ENCODE measurements at regions not wholly inside any gene's neighbourhood (a gene's known extent, or its start where the extent isn't known, plus 50 kb on each side); places are given as distances from the start of the nearest gene placed in this dataset.

DNA sequence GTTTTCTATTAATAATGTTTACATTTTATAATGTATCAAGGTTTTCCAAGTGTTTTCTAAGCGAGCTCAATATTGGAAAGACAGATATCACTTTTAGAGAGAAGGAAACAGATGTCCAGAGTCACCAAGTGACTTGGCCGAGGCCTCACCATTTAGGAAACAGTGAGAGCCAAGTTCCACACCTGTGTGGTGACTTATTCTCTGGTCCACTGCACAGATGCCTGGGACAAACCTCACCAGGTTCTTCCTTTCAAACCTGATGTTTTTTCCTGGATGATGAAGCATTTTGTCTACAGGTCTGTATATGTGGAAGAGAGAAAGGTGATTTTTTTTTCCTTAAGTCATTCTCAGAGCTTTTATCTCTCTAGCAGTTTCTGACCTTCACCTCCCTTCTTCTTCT is 280.7 kb downstream of the LPIN1 start:
- Histone ChIP-seq H3K79me2 (ENCODE audit: insufficient read depth, low read length) (no peaks in the 10 kb centered on the region), H3K36me3 (ENCODE audit: insufficient read depth, low read length) (no peaks in the 10 kb centered on the region), H2AFZ (ENCODE audit: low read depth, low read length) (no peak overlapping the region)

GRCh38 chr2:12031866-12032265 is 285.4 kb downstream of the LPIN1 start:
- no peak overlapping the region for H3K4me2 ChIP-seq (ENCODE audit: insufficient read depth, low read length)
- H3K4me3 ChIP-seq (ENCODE audit: low read depth in 1 of 2, low read length in 2 of 2) = no peak overlapping the region
- no peak for TF ChIP-seq CTCF (IDR thresholded peaks at IDR 0.05; ENCODE audit: borderline replicate concordance, extremely low read depth, low read length, poor library complexity, severe bottlenecking)
- TF ChIP-seq EZH2 (IDR thresholded peaks at IDR 0.05; ENCODE audit: borderline replicate concordance, low read depth, low read length, severe bottlenecking) = no peak
- no peaks in the 10 kb centered on the region for H3K9me3 ChIP-seq (ENCODE audit: insufficient read depth, low read length, severe bottlenecking)
- H3K27ac ChIP-seq (ENCODE audit: low read length) = no peak overlapping the region
- DNase-seq (no peak), ATAC-seq (ENCODE audit: insufficient read depth, low read depth) (no peak)
- H3K36me3 ChIP-seq (ENCODE audit: insufficient read depth, low read length) = no peaks in the 10 kb centered on the region
- no peaks in the 10 kb centered on the region for H4K20me1 ChIP-seq (ENCODE audit: insufficient read depth, low read length)
- H3K79me2 ChIP-seq (ENCODE audit: insufficient read depth, low read length) = no peaks in the 10 kb centered on the region
- no peaks in the 10 kb centered on the region for H3K27me3 ChIP-seq (ENCODE audit: insufficient read depth, low read length, poor library complexity)
- H3K9ac ChIP-seq (ENCODE audit: low read depth, low read length) = no peak overlapping the region
- H3K4me1 ChIP-seq (ENCODE audit: insufficient read depth, low read length) = no peaks in the 10 kb centered on the region
- no peak overlapping the region for H2AFZ ChIP-seq (ENCODE audit: low read depth, low read length)

More for the DNA sequence above, 280.7 kb downstream of the LPIN1 start:
- H3K4me2 ChIP-seq (ENCODE audit: insufficient read depth, low read length) = no peak overlapping the region
- H3K9me3 ChIP-seq (ENCODE audit: insufficient read depth, low read length, severe bottlenecking) = no peaks in the 10 kb centered on the region
- H3K4me3 ChIP-seq (ENCODE audit: low read depth in 1 of 2, low read length in 2 of 2) = no peak overlapping the region
- TF ChIP-seq CTCF (IDR thresholded peaks at IDR 0.05; ENCODE audit: borderline replicate concordance, extremely low read depth, low read length, poor library complexity, severe bottlenecking) (no peak), EZH2 (IDR thresholded peaks at IDR 0.05; ENCODE audit: borderline replicate concordance, low read depth, low read length, severe bottlenecking) (no peak)
- ATAC-seq (ENCODE audit: insufficient read depth, low read depth) = no peak
- no peak overlapping the region for H3K27ac ChIP-seq (ENCODE audit: low read length)
- no peaks in the 10 kb centered on the region for H3K27me3 ChIP-seq (ENCODE audit: insufficient read depth, low read length, poor library complexity)
- DNase-seq = no peak
- no peak overlapping the region for H3K9ac ChIP-seq (ENCODE audit: low read depth, low read length)
- no peaks in the 10 kb centered on the region for H4K20me1 ChIP-seq (ENCODE audit: insufficient read depth, low read length)
- H3K4me1 ChIP-seq (ENCODE audit: insufficient read depth, low read length) = no peaks in the 10 kb centered on the region

DNA sequence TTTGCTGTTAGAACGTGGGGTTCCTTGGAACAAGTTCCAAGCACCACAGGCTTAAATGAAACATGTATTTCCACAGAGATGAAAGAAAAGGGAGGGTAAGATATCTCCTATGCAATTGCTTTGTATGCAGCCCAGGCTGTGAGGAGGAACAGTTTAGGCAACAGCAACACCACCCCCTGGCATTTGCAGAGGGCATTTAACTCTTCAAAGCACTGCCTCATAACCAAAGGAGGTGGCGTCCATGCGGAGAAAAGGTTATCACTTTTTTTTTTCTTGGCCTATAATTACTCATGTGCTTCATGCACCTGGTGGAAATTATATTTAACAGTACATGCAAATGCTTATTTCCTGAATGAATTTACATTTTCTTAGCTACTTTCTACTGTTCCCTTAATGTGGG is 286.0 kb downstream of the LPIN1 start:
- no peak overlapping the region for H3K4me2 ChIP-seq (ENCODE audit: insufficient read depth, low read length)
- no peaks in the 10 kb centered on the region for H3K4me1 ChIP-seq (ENCODE audit: insufficient read depth, low read length)
- TF ChIP-seq EZH2 (IDR thresholded peaks at IDR 0.05; ENCODE audit: borderline replicate concordance, low read depth, low read length, severe bottlenecking) = no peak
- TF ChIP-seq CTCF (IDR thresholded peaks at IDR 0.05; ENCODE audit: borderline replicate concordance, extremely low read depth, low read length, poor library complexity, severe bottlenecking) = peak; percentile 15
- H2AFZ ChIP-seq (ENCODE audit: low read depth, low read length) = no peak overlapping the region
- H3K79me2 ChIP-seq (ENCODE audit: insufficient read depth, low read length) = no peaks in the 10 kb centered on the region
- H3K27me3 ChIP-seq (ENCODE audit: insufficient read depth, low read length, poor library complexity) = no peaks in the 10 kb centered on the region
- H3K27ac ChIP-seq (ENCODE audit: low read length) = no peak overlapping the region
- H3K9ac ChIP-seq (ENCODE audit: low read depth, low read length) = no peak overlapping the region
- H4K20me1 ChIP-seq (ENCODE audit: insufficient read depth, low read length) = no peaks in the 10 kb centered on the region
- ATAC-seq (ENCODE audit: insufficient read depth, low read depth) (peak; percentile 50; the same call in 2 of the 3 replicates), DNase-seq (no peak)
- no peak overlapping the region for H3K4me3 ChIP-seq (ENCODE audit: low read depth in 1 of 2, low read length in 2 of 2)
- H3K9me3 ChIP-seq (ENCODE audit: insufficient read depth, low read length, severe bottlenecking) = no peaks in the 10 kb centered on the region
- H3K36me3 ChIP-seq (ENCODE audit: insufficient read depth, low read length) = no peaks in the 10 kb centered on the region

DNA sequence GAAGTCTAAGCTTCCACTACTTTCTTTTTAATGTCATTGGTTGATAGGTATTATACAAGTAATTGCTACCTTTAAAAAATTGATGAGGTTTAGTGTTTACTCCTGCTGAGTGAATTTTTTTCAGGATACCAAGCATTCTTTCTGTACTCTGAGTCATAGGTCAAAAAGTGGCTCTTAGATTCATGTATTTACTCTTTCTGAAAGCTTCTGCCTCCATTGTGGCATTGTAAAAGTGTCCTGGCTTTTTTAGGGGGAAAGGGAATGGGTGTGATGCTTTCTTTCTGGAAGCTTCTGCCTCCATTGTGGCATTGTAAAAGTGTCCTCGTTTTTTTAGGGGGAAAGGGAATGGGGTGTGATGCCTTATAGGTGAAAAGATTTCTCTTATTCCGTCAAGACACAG is 286.5 kb downstream of the LPIN1 start:
- H3K36me3 ChIP-seq (ENCODE audit: insufficient read depth, low read length) = no peaks in the 10 kb centered on the region
- H3K27ac ChIP-seq (ENCODE audit: low read length) = no peak overlapping the region
- H3K79me2 ChIP-seq (ENCODE audit: insufficient read depth, low read length) = no peaks in the 10 kb centered on the region
- ATAC-seq (ENCODE audit: insufficient read depth, low read depth) (no peak), DNase-seq (no peak)
- TF ChIP-seq EZH2 (IDR thresholded peaks at IDR 0.05; ENCODE audit: borderline replicate concordance, low read depth, low read length, severe bottlenecking) (no peak), CTCF (IDR thresholded peaks at IDR 0.05; ENCODE audit: borderline replicate concordance, extremely low read depth, low read length, poor library complexity, severe bottlenecking) (no peak)
- no peaks in the 10 kb centered on the region for H3K9me3 ChIP-seq (ENCODE audit: insufficient read depth, low read length, severe bottlenecking)
- no peaks in the 10 kb centered on the region for H3K27me3 ChIP-seq (ENCODE audit: insufficient read depth, low read length, poor library complexity)
- H3K9ac ChIP-seq (ENCODE audit: low read depth, low read length) = no peak overlapping the region
- H2AFZ ChIP-seq (ENCODE audit: low read depth, low read length) = no peak overlapping the region
- no peak overlapping the region for H3K4me2 ChIP-seq (ENCODE audit: insufficient read depth, low read length)
- H3K4me1 ChIP-seq (ENCODE audit: insufficient read depth, low read length) = no peaks in the 10 kb centered on the region
- no peaks in the 10 kb centered on the region for H4K20me1 ChIP-seq (ENCODE audit: insufficient read depth, low read length)
- H3K4me3 ChIP-seq (ENCODE audit: low read depth in 1 of 2, low read length in 2 of 2) = no peak overlapping the region
